ENCODE measurements at regions not wholly inside any gene's neighbourhood (a gene's known extent, or its start where the extent isn't known, plus 50 kb on each side); places are given as distances from the start of the nearest gene placed in this dataset.
A peak's percentile ranks its signal among the peaks of the same experiment; 100 is the strongest.

GRCh38 chr1:14220811-14221210 is 377.7 kb upstream of the KAZN start:
- DNase-seq (ENCODE audit: low spot score): no peak
- in situ Hi-C loops (cut with HindIII; ENCODE audit: low sequenced_read_pairs): no loop called here

GRCh38 chr1:14222086-14222485 is 376.4 kb upstream of the KAZN start:
- no peak for DNase-seq (ENCODE audit: low spot score)
- in situ Hi-C loops (cut with HindIII; ENCODE audit: low sequenced_read_pairs): no loop called here

- in situ Hi-C loops (cut with HindIII; ENCODE audit: low sequenced_read_pairs): no loop called here
- no peak for DNase-seq (ENCODE audit: low spot score)
These were observed 369.8 kb upstream of the KAZN start for GRCh38 chr1:14228677-14229076.

- in situ Hi-C loops (cut with HindIII; ENCODE audit: low sequenced_read_pairs): no loop called here
- no peak for DNase-seq (ENCODE audit: low spot score)
These were observed 365.0 kb upstream of the KAZN start for GRCh38 chr1:14233510-14233909.

- in situ Hi-C loops (cut with HindIII; ENCODE audit: low sequenced_read_pairs): no loop called here
These were observed 362.4 kb upstream of the KAZN start for GRCh38 chr1:14236097-14236496.

GRCh38 chr1:14238472-14239307 is 359.8 kb upstream of the KAZN start:
- DNase-seq (ENCODE audit: low spot score): no peak
- in situ Hi-C loops (cut with HindIII; ENCODE audit: low sequenced_read_pairs): no loop called here

More at GRCh38 chr1:14236097-14236496, 362.4 kb upstream of the KAZN start:
- DNase-seq (ENCODE audit: low spot score): no peak

GRCh38 chr1:14240265-14240664 is 358.2 kb upstream of the KAZN start:
- in situ Hi-C loops (cut with HindIII; ENCODE audit: low sequenced_read_pairs): no loop called here
- DNase-seq (ENCODE audit: low spot score): no peak

- DNase-seq (ENCODE audit: low spot score): no peak
- in situ Hi-C loops (cut with HindIII; ENCODE audit: low sequenced_read_pairs): no loop called here
These were observed 356.4 kb upstream of the KAZN start for GRCh38 chr1:14242123-14242522.

- DNase-seq (ENCODE audit: low spot score): no peak
- in situ Hi-C loops (cut with HindIII; ENCODE audit: low sequenced_read_pairs): no loop called here
These were observed 355.6 kb upstream of the KAZN start for GRCh38 chr1:14242870-14243269.

- in situ Hi-C loops (cut with HindIII; ENCODE audit: low sequenced_read_pairs): no loop called here
- DNase-seq (ENCODE audit: low spot score): no peak
These were observed 352.5 kb upstream of the KAZN start for GRCh38 chr1:14245954-14246353.

- in situ Hi-C loops (cut with HindIII; ENCODE audit: low sequenced_read_pairs): no loop called here
- no peak for DNase-seq (ENCODE audit: low spot score)
These were observed 352.0 kb upstream of the KAZN start for GRCh38 chr1:14246471-14246870.

- in situ Hi-C loops (cut with HindIII; ENCODE audit: low sequenced_read_pairs): no loop called here
- no peak for DNase-seq (ENCODE audit: low spot score)
These were observed 350.8 kb upstream of the KAZN start for GRCh38 chr1:14247666-14248065.

GRCh38 chr1:14251871-14252270 is 346.6 kb upstream of the KAZN start:
- no peak for DNase-seq (ENCODE audit: low spot score)
- in situ Hi-C loops (cut with HindIII; ENCODE audit: low sequenced_read_pairs): no loop called here

GRCh38 chr1:14253676-14254075 is 344.8 kb upstream of the KAZN start:
- in situ Hi-C loops (cut with HindIII; ENCODE audit: low sequenced_read_pairs): no loop called here
- DNase-seq (ENCODE audit: low spot score): no peak

GRCh38 chr1:14254251-14254650 is 344.2 kb upstream of the KAZN start:
- in situ Hi-C loops (cut with HindIII; ENCODE audit: low sequenced_read_pairs): no loop called here
- DNase-seq (ENCODE audit: low spot score): no peak

- in situ Hi-C loops (cut with HindIII; ENCODE audit: low sequenced_read_pairs): no loop called here
- DNase-seq (ENCODE audit: low spot score): no peak
These were observed 343.3 kb upstream of the KAZN start for GRCh38 chr1:14255233-14255632.

- no peak for DNase-seq (ENCODE audit: low spot score)
- in situ Hi-C loops (cut with HindIII; ENCODE audit: low sequenced_read_pairs): no loop called here
These were observed 342.8 kb upstream of the KAZN start for GRCh38 chr1:14255711-14256110.

- in situ Hi-C loops (cut with HindIII; ENCODE audit: low sequenced_read_pairs): no loop called here
- DNase-seq (ENCODE audit: low spot score): peak; percentile 73
These were observed 339.2 kb upstream of the KAZN start for GRCh38 chr1:14259191-14259757.

- in situ Hi-C loops (cut with HindIII; ENCODE audit: low sequenced_read_pairs): no loop called here
- no peak for DNase-seq (ENCODE audit: low spot score)
These were observed 338.0 kb upstream of the KAZN start for GRCh38 chr1:14260480-14260879.

GRCh38 chr1:14261395-14261794 is 337.1 kb upstream of the KAZN start:
- in situ Hi-C loops (cut with HindIII; ENCODE audit: low sequenced_read_pairs): no loop called here
- no peak for DNase-seq (ENCODE audit: low spot score)

GRCh38 chr1:14262637-14263036 is 335.8 kb upstream of the KAZN start:
- no peak for DNase-seq (ENCODE audit: low spot score)
- in situ Hi-C loops (cut with HindIII; ENCODE audit: low sequenced_read_pairs): no loop called here

Data from G401 (cell line).